NB4 (cell line): ENCODE measurements at regions not wholly inside any gene's neighbourhood (a gene's known extent, or its start where the extent isn't known, plus 50 kb on each side); places are given as distances from the start of the nearest gene placed in this dataset.

Source experiments
- CTCF ChIP-seq: IDR thresholded peaks from one replicate; pipeline ENCODE4 v1.5.1; 2012; ENCODE audit warnings: low read depth, low read length
- POLR2A ChIP-seq: IDR thresholded peaks from 2 replicates; pipeline ENCODE4 v1.6.1; 2011; ENCODE audit warnings: mild to moderate bottlenecking; ENCODE audit not compliant: insufficient read length; ENCODE audit errors: extremely low read depth

- TF ChIP-seq CTCF (no peak), POLR2A (no peak)
These were observed 741.1 kb upstream of the B3GALT2 start for GRCh38 chr1:193927550-193927949.
